Endothelial cell of umbilical vein (primary cell): ENCODE measurements at regions not wholly inside any gene's neighbourhood (a gene's known extent, or its start where the extent isn't known, plus 50 kb on each side); places are given as distances from the start of the nearest gene placed in this dataset.

Experiments used
- CTCF ChIP-seq, 2 donors: IDR thresholded peaks; 1 replicate in 1 of 2; 2 replicates in 1 of 2; pipeline ENCODE4 v1.5.1; 2011; ENCODE audit warnings: low read length in 2 of 2, mild to moderate bottlenecking in 2 of 2, moderate library complexity in 2 of 2, control low read depth in 1 of 2, inconsistent platforms in 1 of 2, low read depth in 1 of 2; ENCODE audit not compliant: insufficient read depth in 1 of 2; ENCODE audit errors: extremely low read depth in 1 of 2
- EZH2 ChIP-seq: IDR thresholded peaks from 2 replicates; pipeline ENCODE4 v1.6.1; 2012; ENCODE audit warnings: borderline replicate concordance, low read depth, mild to moderate bottlenecking, moderate library complexity, low read length, inconsistent platforms; ENCODE audit not compliant: severe bottlenecking
- GATA2 ChIP-seq: IDR thresholded peaks from 2 replicates; pipeline ENCODE4 v1.7.0; 2011; ENCODE audit warnings: low read depth, mild to moderate bottlenecking, moderate library complexity, mixed read lengths, low read length; ENCODE audit not compliant: insufficient read length, insufficient read depth
- MAX ChIP-seq: IDR thresholded peaks from 2 replicates; pipeline ENCODE4 v1.6.1; 2011; ENCODE audit not compliant: insufficient read depth, insufficient read length
- MYC ChIP-seq: IDR thresholded peaks from one replicate; pipeline ENCODE4 v1.6.1; 2011; ENCODE audit warnings: mild to moderate bottlenecking, low read depth, low read length
- POLR2A ChIP-seq: IDR thresholded peaks from 2 replicates; pipeline ENCODE4 v1.6.1; 2012; ENCODE audit warnings: low read depth, mild to moderate bottlenecking, control low read depth, low read length
- POLR2AphosphoS5 ChIP-seq: IDR thresholded peaks from 2 replicates; pipeline ENCODE4 v1.6.1; 2012; ENCODE audit warnings: low read depth, mild to moderate bottlenecking, control low read depth, low read length, moderate library complexity; ENCODE audit not compliant: insufficient read depth

GRCh38 chr2:240207661-240208060, 67.2 kb upstream of the OTOS start:
- TF ChIP-seq GATA2 (no peak), POLR2AphosphoS5 (no peak), POLR2A (no peak), MYC (no peak), CTCF (IDR thresholded peaks at IDR 0.05; ENCODE audit: extremely low read depth in 1 of 2, insufficient read depth in 1 of 2, low read depth in 1 of 2, low read length in 2 of 2) (no peak), EZH2 (no peak), MAX (no peak)
